Sigmoid colon (tissue), 6 donors: ENCODE measurements at regions not wholly inside any gene's neighbourhood (a gene's known extent, or its start where the extent isn't known, plus 50 kb on each side); places are given as distances from the start of the nearest gene placed in this dataset.

ENCODE experiments used
- DNase-seq: peaks from one replicate; pipeline ENCODE4 v3.0.0-alpha.2; 2019
- H3K27ac ChIP-seq, 4 donors: fragments of 200-600 bp; sonication (generic); one replicate each; pipeline ENCODE4 v1.5.1; 2016 to 2019; ENCODE audit warnings: mild to moderate bottlenecking in 1 of 4
- H3K27me3 ChIP-seq, 3 donors: fragments of 200-600 bp; sonication (generic); one replicate each; pipeline ENCODE4 v1.5.1; 2019; ENCODE audit warnings: mild to moderate bottlenecking in 1 of 3
- H3K36me3 ChIP-seq, 4 donors: fragments of 200-600 bp; sonication (generic); one replicate each; pipeline ENCODE4 v1.5.1; 2016 to 2019
- H3K4me1 ChIP-seq, 4 donors: fragments of 200-600 bp; sonication (generic); one replicate each; pipeline ENCODE4 v1.5.1; 2017 to 2019
- H3K4me3 ChIP-seq, 4 donors: fragments of 200-600 bp; sonication (generic); one replicate each; pipeline ENCODE4 v1.5.1; 2017 to 2019; ENCODE audit warnings: mild to moderate bottlenecking in 2 of 4, moderate library complexity in 1 of 4
- H3K9me3 ChIP-seq, 4 donors: fragments of 200-600 bp in 3 of 4; sonication (generic) in 3 of 4; one replicate each; pipeline versions ENCODE4 v1.5.1 to v1.6.1; 2013 to 2019
- EP300 ChIP-seq, 4 donors: sonication (generic); formaldehyde crosslinking; IDR thresholded peaks; one replicate each; pipeline ENCODE4 v1.6.1; 2017; ENCODE audit warnings: antibody characterized with exemption in 4 of 4
- POLR2A ChIP-seq, 2 donors: fragments of 450-650 bp; IDR thresholded peaks; one replicate each; pipeline ENCODE4 v1.6.1; 2016; ENCODE audit warnings: antibody characterized with exemption in 2 of 2, mild to moderate bottlenecking in 2 of 2, moderate library complexity in 2 of 2
- POLR2AphosphoS5 ChIP-seq, 4 donors: sonication (generic); formaldehyde crosslinking; IDR thresholded peaks; one replicate each; pipeline ENCODE4 v1.6.1; 2017; ENCODE audit warnings: antibody characterized with exemption in 4 of 4
- WGBS, 2 donors: extraction: QIAGEN DNeasy Blood & Tissue Kit; methylation state at CpG; one replicate each; pipeline ENCODE4 v1.1.7; 2013; 5-methylcytosine and 5-hydroxymethylcytosine counted together
- intact Hi-C: fragments of 100-400 bp; cut with DNase I; formaldehyde crosslinking; loops from one replicate; pipeline ENCODE4 v1.15.1; 2023
- TF ChIP-seq, protein P1 (sequence below), 4 experiments: fragments of 450-650 bp in 3 of 4; fragments of 200-600 bp in 1 of 4; IDR thresholded peaks; one replicate each; pipeline ENCODE4 v1.5.1; 2016 to 2019; ENCODE audit warnings: antibody characterized with exemption in 4 of 4, mild to moderate bottlenecking in 3 of 4, moderate library complexity in 2 of 4
- donor health status: healthy with polysubstance abuse.
- donor health status: healthy.

DNA sequence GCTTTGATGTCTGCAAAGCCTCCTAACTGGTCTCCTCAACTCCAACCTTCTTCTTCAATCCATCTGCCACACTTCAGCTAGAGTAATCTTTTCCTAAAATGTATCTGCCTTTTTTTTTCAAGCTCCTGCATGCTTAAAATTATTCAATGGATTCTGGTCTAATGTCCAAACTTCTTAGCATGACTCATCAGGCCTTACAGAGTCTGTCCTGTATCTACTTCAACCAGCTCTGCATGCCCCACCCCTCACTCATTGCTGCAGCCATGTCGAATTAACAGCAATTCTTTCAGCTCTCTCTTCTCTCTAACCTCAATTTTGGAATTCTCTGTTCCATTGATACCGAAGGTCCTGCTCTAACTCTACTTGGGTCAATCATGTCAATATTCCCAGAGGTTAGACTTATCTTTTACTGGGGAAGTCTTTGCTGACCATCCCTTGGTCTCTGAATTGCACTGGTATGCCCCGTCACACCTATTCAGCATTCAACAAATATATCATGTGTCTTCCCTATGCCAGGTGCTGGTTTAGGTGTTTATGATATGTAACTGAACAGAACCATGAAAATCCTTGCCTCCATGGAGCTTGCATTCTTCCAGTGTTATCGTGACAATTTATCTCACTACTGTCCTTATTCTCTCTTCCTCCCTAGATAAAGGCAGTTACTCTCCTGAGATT is 88.5 kb upstream of the NANOGP8 start:
- Histone ChIP-seq H3K27ac (no peak overlapping the region), H3K9me3 (no peaks in the 10 kb centered on the region), H3K4me1 (peaks cover 0 to 20% (median 7%) of the 10 kb centered on the region in 4 donors), H3K27me3 (no peaks in the 10 kb centered on the region), H3K36me3 (no peaks in the 10 kb centered on the region), H3K4me3 (no peak overlapping the region)
- DNase-seq: no peak
- WGBS, 2 donors: 80% methylated on average over 4 of the region's 4 CpGs
- intact Hi-C loops: no loop called here
- TF ChIP-seq POLR2A (IDR thresholded peaks at IDR 0.05) (no peak), EP300 (IDR thresholded peaks at IDR 0.05) (no peak), POLR2AphosphoS5 (IDR thresholded peaks at IDR 0.05) (no peak)
- TF ChIP-seq, protein P1, sequence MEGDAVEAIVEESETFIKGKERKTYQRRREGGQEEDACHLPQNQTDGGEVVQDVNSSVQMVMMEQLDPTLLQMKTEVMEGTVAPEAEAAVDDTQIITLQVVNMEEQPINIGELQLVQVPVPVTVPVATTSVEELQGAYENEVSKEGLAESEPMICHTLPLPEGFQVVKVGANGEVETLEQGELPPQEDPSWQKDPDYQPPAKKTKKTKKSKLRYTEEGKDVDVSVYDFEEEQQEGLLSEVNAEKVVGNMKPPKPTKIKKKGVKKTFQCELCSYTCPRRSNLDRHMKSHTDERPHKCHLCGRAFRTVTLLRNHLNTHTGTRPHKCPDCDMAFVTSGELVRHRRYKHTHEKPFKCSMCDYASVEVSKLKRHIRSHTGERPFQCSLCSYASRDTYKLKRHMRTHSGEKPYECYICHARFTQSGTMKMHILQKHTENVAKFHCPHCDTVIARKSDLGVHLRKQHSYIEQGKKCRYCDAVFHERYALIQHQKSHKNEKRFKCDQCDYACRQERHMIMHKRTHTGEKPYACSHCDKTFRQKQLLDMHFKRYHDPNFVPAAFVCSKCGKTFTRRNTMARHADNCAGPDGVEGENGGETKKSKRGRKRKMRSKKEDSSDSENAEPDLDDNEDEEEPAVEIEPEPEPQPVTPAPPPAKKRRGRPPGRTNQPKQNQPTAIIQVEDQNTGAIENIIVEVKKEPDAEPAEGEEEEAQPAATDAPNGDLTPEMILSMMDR (IDR thresholded peaks at IDR 0.05): no peak

DNA sequence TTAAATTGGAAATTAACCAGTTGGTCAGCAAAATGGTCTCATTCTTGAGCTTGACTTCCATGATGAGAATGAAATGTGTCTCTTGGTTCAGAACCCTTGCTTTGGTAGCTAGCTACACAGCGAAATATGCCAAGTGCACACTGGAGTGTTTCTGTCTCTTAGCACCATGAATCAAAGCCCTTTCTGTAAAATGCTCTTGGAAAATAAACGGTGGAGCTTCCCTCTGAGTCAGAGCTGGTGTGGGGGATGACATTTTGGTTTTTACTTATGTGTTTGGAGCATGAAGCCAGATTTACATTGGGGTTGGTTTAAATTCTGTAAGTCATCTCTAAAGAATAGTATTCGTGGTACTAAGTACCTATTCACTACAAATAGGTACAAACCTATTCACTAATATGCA is 85.1 kb upstream of the NANOGP8 start:
- H3K27ac ChIP-seq: no peak overlapping the region
- H3K27me3 ChIP-seq: no peaks in the 10 kb centered on the region
- no peak overlapping the region for H3K4me3 ChIP-seq
- WGBS, 2 donors: 79% methylated on average over 3 of the region's 3 CpGs
- peaks cover 0 to 29% (median 10%) of the 10 kb centered on the region in 4 donors for H3K4me1 ChIP-seq
- intact Hi-C loops: no loop called here
- no peak for DNase-seq
- H3K36me3 ChIP-seq: no peaks in the 10 kb centered on the region
- TF ChIP-seq EP300 (IDR thresholded peaks at IDR 0.05) (no peak), POLR2A (IDR thresholded peaks at IDR 0.05) (no peak), POLR2AphosphoS5 (IDR thresholded peaks at IDR 0.05) (no peak)
- TF ChIP-seq, protein P1 (IDR thresholded peaks at IDR 0.05): no peak
- no peaks in the 10 kb centered on the region for H3K9me3 ChIP-seq

DNA sequence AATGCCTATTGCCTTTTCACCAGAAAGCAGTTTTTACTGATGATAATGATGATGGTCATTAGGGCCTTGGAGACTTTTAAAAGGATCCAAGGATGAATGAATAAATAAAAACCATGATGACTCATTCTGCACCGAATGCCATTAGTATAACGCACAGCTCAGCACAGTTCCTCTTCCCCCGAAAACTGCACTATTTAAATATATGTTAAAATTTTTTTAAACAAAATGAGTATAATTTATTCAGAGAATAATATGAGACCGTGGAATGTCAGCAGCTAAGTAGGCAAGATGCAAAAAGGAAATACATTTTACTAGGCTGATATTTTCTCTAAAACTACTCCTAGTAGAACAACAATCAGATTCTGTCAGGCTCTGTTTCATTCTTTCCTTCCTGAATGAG is 83.4 kb upstream of the NANOGP8 start:
- H3K9me3 ChIP-seq: no peaks in the 10 kb centered on the region
- H3K27ac ChIP-seq: no peak overlapping the region
- H3K36me3 ChIP-seq: no peaks in the 10 kb centered on the region
- no peaks in the 10 kb centered on the region for H3K27me3 ChIP-seq
- WGBS, 2 donors: 53 to 69% methylated on average over 4 of the region's 4 CpGs
- TF ChIP-seq POLR2AphosphoS5 (IDR thresholded peaks at IDR 0.05) (no peak), EP300 (IDR thresholded peaks at IDR 0.05) (no peak), POLR2A (IDR thresholded peaks at IDR 0.05) (no peak)
- TF ChIP-seq, protein P1 (IDR thresholded peaks at IDR 0.05): no peak
- intact Hi-C loops: no loop called here
- H3K4me3 ChIP-seq: no peak overlapping the region
- H3K4me1 ChIP-seq: peaks cover 0 to 29% (median 10%) of the 10 kb centered on the region in 4 donors
- no peak for DNase-seq

DNA sequence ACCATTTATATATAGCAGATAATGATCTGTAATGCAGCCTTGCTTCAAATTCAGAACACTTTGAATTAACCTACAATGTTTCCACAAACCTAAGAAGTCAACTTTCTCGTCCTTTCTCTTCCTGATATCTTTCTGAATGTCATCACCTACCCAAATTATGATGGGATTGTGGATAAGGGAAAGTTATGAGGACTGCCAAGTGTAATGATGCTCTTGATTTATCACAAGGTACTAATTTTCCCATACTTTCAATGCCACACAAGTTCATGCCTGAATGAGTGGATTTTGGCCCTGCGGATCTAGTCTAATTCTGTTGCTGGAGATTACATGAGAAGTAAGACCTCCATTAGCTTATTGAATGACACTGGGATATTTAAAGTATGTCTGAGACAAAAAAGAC is 82.6 kb upstream of the NANOGP8 start:
- TF ChIP-seq EP300 (IDR thresholded peaks at IDR 0.05) (no peak), POLR2A (IDR thresholded peaks at IDR 0.05) (no peak), POLR2AphosphoS5 (IDR thresholded peaks at IDR 0.05) (no peak)
- TF ChIP-seq, protein P1 (IDR thresholded peaks at IDR 0.05): no peak
- no peak for DNase-seq
- 85 to 87% methylated on average over 2 of the region's 2 CpGs for WGBS, 2 donors
- Histone ChIP-seq H3K4me1 (peaks cover 0 to 29% (median 10%) of the 10 kb centered on the region in 4 donors), H3K9me3 (no peaks in the 10 kb centered on the region), H3K27ac (no peak overlapping the region), H3K4me3 (no peak overlapping the region), H3K36me3 (no peaks in the 10 kb centered on the region), H3K27me3 (no peaks in the 10 kb centered on the region)
- intact Hi-C loops: no loop called here
